ENCODE measurements at regions not wholly inside any gene's neighbourhood (a gene's known extent, or its start where the extent isn't known, plus 50 kb on each side); places are given as distances from the start of the nearest gene placed in this dataset.

DNA sequence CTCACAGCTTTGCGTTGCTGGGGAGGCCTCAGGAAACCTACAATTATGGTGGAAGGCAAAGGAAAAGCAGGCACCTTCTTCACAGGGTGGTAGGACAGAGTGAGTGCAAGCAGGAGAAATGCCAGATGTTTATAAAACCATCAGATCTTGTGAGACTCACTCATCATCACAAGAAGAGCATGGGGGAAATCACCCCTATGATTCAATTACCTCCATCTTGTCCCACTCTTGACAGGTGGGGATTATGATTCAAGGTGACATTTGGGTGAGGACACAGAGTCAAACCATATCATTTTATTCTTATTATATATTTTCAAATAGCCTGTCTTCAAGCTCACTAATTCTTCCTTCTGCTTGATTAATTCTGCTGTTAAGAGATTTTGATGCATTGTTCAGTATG lies 665.3 kb downstream of the TRHDE start:
- H3K27me3 ChIP-seq (ENCODE audit: control insufficient read depth, extremely low read depth, insufficient read depth, low read length) = no peaks in the 10 kb centered on the region
- no peak for FAIRE-seq
- TF ChIP-seq, protein P1, sequence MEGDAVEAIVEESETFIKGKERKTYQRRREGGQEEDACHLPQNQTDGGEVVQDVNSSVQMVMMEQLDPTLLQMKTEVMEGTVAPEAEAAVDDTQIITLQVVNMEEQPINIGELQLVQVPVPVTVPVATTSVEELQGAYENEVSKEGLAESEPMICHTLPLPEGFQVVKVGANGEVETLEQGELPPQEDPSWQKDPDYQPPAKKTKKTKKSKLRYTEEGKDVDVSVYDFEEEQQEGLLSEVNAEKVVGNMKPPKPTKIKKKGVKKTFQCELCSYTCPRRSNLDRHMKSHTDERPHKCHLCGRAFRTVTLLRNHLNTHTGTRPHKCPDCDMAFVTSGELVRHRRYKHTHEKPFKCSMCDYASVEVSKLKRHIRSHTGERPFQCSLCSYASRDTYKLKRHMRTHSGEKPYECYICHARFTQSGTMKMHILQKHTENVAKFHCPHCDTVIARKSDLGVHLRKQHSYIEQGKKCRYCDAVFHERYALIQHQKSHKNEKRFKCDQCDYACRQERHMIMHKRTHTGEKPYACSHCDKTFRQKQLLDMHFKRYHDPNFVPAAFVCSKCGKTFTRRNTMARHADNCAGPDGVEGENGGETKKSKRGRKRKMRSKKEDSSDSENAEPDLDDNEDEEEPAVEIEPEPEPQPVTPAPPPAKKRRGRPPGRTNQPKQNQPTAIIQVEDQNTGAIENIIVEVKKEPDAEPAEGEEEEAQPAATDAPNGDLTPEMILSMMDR (optimal IDR thresholded peaks at IDR 0.05 in 1 of 3, IDR thresholded peaks at IDR 0.05 in 1 of 3, conservative IDR thresholded peaks at IDR 0.05 in 1 of 3; ENCODE audit: extremely low read depth in 1 of 3, insufficient read depth in 2 of 3, low read length in 3 of 3) = no peak
- TF ChIP-seq EZH2 (IDR thresholded peaks at IDR 0.05; ENCODE audit: low read length) = no peak

DNA sequence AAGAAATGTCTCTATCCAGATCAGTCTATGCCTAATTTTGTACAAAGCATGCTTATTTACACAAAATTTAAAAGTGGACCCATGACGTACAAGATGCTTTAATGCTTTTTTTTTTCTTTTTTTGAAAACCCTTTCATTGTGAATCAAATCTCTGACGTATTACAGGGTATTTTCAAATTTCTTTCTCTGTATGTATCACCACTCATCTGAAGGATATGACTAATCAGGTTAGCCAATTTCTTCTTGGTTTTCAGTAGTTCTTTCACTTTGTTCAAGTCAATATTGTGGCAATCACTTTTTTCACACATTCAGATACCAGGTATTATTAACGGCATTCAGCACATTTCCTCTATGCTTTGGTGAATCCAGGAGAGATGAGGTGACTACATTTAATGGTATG lies 685.3 kb downstream of the TRHDE start:
- H3K9ac ChIP-seq (ENCODE audit: control insufficient read depth, extremely low read depth, insufficient read depth, low read length) = no peak overlapping the region
- no peaks in the 10 kb centered on the region for H3K9me3 ChIP-seq (ENCODE audit: control insufficient read depth, low read depth, low read length)
- no peaks in the 10 kb centered on the region for H4K20me1 ChIP-seq (ENCODE audit: control insufficient read depth, extremely low read depth, insufficient read depth, low read length)
- H3K36me3 ChIP-seq (ENCODE audit: control insufficient read depth in 2 of 2, extremely low read depth in 1 of 2, insufficient read depth in 2 of 2, low read length in 2 of 2) = no peaks in the 10 kb centered on the region
- no peak for TF ChIP-seq EZH2 (IDR thresholded peaks at IDR 0.05; ENCODE audit: low read length)
- TF ChIP-seq, protein P1 (optimal IDR thresholded peaks at IDR 0.05 in 1 of 3, IDR thresholded peaks at IDR 0.05 in 1 of 3, conservative IDR thresholded peaks at IDR 0.05 in 1 of 3; ENCODE audit: extremely low read depth in 1 of 3, insufficient read depth in 2 of 3, low read length in 3 of 3) = no peak
- H3K9me1 ChIP-seq (ENCODE audit: control insufficient read depth, extremely low read depth, insufficient read depth, low read length) = no peaks in the 10 kb centered on the region
- H3K4me3 ChIP-seq (ENCODE audit: control insufficient read depth in 2 of 3, extremely low read depth in 1 of 3, insufficient read depth in 2 of 3, low read depth in 1 of 3, low read length in 3 of 3) = no peak overlapping the region
- no peak for FAIRE-seq
- dilution Hi-C loops (cut with MboI; ENCODE audit: extremely low pct_ligation_motif_present, low sequenced_read_pairs) = no loop called here
- H3K4me1 ChIP-seq (ENCODE audit: control insufficient read depth, extremely low read depth, insufficient read depth, low read length) = no peaks in the 10 kb centered on the region
- H3K4me2 ChIP-seq (ENCODE audit: control insufficient read depth, extremely low read depth, insufficient read depth, low read depth, low read length) = no peak overlapping the region
- no peak for DNase-seq (ENCODE audit: low read depth, low spot score)
- no peaks in the 10 kb centered on the region for H3K79me2 ChIP-seq (ENCODE audit: control insufficient read depth, insufficient read depth, low read length)
- no peaks in the 10 kb centered on the region for H3K27me3 ChIP-seq (ENCODE audit: control insufficient read depth, extremely low read depth, insufficient read depth, low read length)
- no peak overlapping the region for H2AFZ ChIP-seq (ENCODE audit: control insufficient read depth, low read length)
- H3K27ac ChIP-seq (ENCODE audit: control insufficient read depth, insufficient read depth, low read length) = no peak overlapping the region

More for the DNA sequence above, 665.3 kb downstream of the TRHDE start:
- Histone ChIP-seq H3K27ac (ENCODE audit: control insufficient read depth, insufficient read depth, low read length) (no peak overlapping the region), H2AFZ (ENCODE audit: control insufficient read depth, low read length) (no peak overlapping the region), H3K9me3 (ENCODE audit: control insufficient read depth, low read depth, low read length) (no peaks in the 10 kb centered on the region), H3K4me1 (ENCODE audit: control insufficient read depth, extremely low read depth, insufficient read depth, low read length) (no peaks in the 10 kb centered on the region), H3K9ac (ENCODE audit: control insufficient read depth, extremely low read depth, insufficient read depth, low read length) (no peak overlapping the region), H3K4me2 (ENCODE audit: control insufficient read depth, extremely low read depth, insufficient read depth, low read depth, low read length) (no peak overlapping the region), H3K9me1 (ENCODE audit: control insufficient read depth, extremely low read depth, insufficient read depth, low read length) (no peaks in the 10 kb centered on the region), H3K79me2 (ENCODE audit: control insufficient read depth, insufficient read depth, low read length) (no peaks in the 10 kb centered on the region), H3K4me3 (ENCODE audit: control insufficient read depth in 2 of 3, extremely low read depth in 1 of 3, insufficient read depth in 2 of 3, low read depth in 1 of 3, low read length in 3 of 3) (no peak overlapping the region), H4K20me1 (ENCODE audit: control insufficient read depth, extremely low read depth, insufficient read depth, low read length) (no peaks in the 10 kb centered on the region), H3K36me3 (ENCODE audit: control insufficient read depth in 2 of 2, extremely low read depth in 1 of 2, insufficient read depth in 2 of 2, low read length in 2 of 2) (no peaks in the 10 kb centered on the region)
- no peak for DNase-seq (ENCODE audit: low read depth, low spot score)
- dilution Hi-C loops (cut with MboI; ENCODE audit: extremely low pct_ligation_motif_present, low sequenced_read_pairs) = no loop called here

Data from keratinocyte (primary cell).